GM13977 (cell line): ENCODE measurements at regions not wholly inside any gene's neighbourhood (a gene's known extent, or its start where the extent isn't known, plus 50 kb on each side); places are given as distances from the start of the nearest gene placed in this dataset.
"Not testable (repeated sequence)": the region's sequence is repeated elsewhere in the genome, so short reads cannot be mapped to it uniquely, and the experiment has no call there.

Experiments
- DNase-seq: peaks from one replicate; pipeline ENCODE4 v3.0.0; 2012; ENCODE audit warnings: low spot score
- CTCF ChIP-seq: IDR thresholded peaks from 2 replicates; pipeline ENCODE4 v1.5.1; 2012; ENCODE audit warnings: mild to moderate bottlenecking, control low read depth; ENCODE audit not compliant: insufficient read depth; ENCODE audit errors: extremely low read depth, missing control alignments
- in situ Hi-C: fragments of 300-500 bp; cut with MboI; formaldehyde crosslinking; loops from one replicate; pipeline ENCODE4 v1.12.0; 2022; ENCODE audit warnings: low sequenced_read_pairs, low pct_unique_long_range_greater_than_20kb, mixed read lengths, inconsistent platforms; ENCODE audit not compliant: unreplicated experiment

GRCh38 chr10:17523917-17524316, 69.5 kb upstream of the ST8SIA6 start:
- no peak for DNase-seq
- no peak for TF ChIP-seq CTCF

GRCh38 chr10:17523246-17523753, 68.9 kb upstream of the ST8SIA6 start:
- no peak for DNase-seq
- TF ChIP-seq CTCF, result no peak
- in situ Hi-C loops, result no loop called here

More at GRCh38 chr10:17523917-17524316, 69.5 kb upstream of the ST8SIA6 start:
- in situ Hi-C loops, result no loop called here

- DNase-seq, in situ Hi-C loops: not testable (repeated sequence)
These were observed 67.9 kb upstream of the ST8SIA6 start for GRCh38 chr10:17522269-17522668.

- no peak for DNase-seq
- in situ Hi-C loops, result no loop called here
- TF ChIP-seq CTCF, result no peak
These were observed 65.1 kb upstream of the ST8SIA6 start for GRCh38 chr10:17519457-17519856.

GRCh38 chr10:17518338-17518737, 63.9 kb upstream of the ST8SIA6 start:
- no peak for DNase-seq
- TF ChIP-seq CTCF, result no peak
- in situ Hi-C loops, result no loop called here

GRCh38 chr10:17516376-17516775, 62.0 kb upstream of the ST8SIA6 start:
- no peak for TF ChIP-seq CTCF
- in situ Hi-C loops, result no loop called here
- no peak for DNase-seq

- TF ChIP-seq CTCF, result no peak
- DNase-seq, result no peak
- in situ Hi-C loops, result no loop called here
These were observed 58.1 kb upstream of the ST8SIA6 start for GRCh38 chr10:17512341-17513001.
